GM18858 (cell line): ENCODE measurements at regions not wholly inside any gene's neighbourhood (a gene's known extent, or its start where the extent isn't known, plus 50 kb on each side); places are given as distances from the start of the nearest gene placed in this dataset.
"Not testable (repeated sequence)": the region's sequence is repeated elsewhere in the genome, so short reads cannot be mapped to it uniquely, and the experiment has no call there.

ENCODE experiments used
- ATAC-seq: cut with Tn5 transposase; IDR thresholded peaks from one replicate; pipeline ENCODE4 v1.9.1; 2021; ENCODE audit not compliant: unreplicated experiment

DNA sequence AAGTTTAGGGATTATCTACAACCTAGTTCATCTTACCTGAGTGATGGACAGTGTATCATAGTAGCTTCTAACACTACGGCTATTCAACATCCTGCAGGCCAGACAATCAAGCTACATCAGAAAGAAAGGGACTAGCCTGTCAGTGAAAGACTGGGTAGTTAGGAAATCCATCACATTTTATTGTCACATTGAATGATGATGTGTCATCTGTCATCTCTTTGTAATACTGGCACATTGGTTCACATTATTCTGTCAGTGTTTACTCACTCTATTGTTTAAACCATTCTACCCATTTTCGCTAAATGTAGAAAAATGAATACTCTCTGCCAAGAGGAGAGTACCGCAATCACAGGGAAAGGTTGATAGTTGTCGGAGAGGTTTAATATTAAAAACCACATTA, 1155.8 kb downstream of the TUSC7 start:
- no peak for ATAC-seq

DNA sequence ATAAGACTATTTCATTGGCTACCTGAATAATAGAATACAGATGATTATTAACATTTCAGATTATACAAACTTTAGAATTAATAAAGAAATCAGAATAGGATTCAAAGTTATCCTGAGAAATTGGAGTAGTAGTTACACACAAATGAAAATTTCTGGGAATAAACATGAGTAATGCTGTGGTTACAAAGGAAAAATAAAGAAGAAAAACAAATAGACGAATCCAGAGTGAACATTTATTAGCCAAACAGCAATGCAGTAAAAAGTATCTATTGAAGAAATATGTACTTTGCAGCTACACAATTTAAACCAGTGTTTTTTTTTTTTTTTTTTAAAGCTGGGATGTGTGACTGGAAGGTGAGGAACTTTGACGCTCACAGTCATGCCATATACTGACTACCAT, 1159.2 kb downstream of the TUSC7 start:
- no peak for ATAC-seq

DNA sequence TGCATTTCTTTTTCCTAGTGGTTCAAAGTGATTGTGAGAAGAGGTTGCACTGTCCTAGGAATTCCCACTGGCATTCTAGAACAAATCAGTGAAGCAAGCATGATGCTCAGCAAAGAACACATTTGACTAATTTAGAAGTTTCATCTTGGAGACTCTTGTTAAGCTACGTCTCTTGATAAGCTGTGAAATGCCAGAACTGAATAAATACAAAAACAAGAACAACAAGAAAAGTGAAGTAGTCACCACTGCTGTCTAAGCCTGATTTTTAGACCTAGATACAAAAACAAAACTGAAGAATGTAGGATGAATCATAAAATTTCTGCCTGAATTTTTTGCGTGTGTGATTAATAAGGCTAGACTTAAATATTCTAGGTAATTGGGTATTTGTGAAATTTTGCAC, 1162.4 kb downstream of the TUSC7 start:
- no peak for ATAC-seq

DNA sequence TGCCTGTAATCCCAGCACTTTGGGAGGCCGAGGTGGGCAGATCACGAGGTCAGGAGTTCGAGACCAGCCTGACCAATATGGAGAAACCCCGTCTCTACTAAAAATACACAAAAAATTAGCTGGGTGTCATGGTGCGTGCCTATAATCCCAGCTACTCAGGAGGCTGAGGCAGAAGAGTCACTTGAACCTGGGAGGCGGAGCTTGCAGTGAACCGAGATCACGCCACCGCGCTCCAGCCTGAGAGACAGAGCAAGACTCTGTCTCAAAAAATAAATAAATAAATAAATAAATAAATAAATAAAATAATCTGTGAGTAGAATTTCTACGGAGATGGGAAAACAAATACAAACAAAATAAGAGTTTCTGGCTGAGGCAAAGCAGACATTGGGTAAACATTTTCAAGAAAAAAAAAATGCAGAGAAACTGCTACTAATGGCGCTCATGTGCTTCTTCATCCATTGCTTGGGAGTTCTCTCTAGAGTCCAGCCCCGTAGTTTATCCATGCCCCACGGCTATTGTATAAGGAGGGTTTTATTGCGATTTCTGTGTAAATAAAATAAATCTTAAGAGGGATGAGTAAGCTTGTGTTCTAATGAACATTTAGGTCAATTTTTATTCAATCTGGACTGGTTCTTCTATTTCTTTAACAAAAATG, 1161.9 kb downstream of the IGSF11 start:
- not testable (repeated sequence) for ATAC-seq

DNA sequence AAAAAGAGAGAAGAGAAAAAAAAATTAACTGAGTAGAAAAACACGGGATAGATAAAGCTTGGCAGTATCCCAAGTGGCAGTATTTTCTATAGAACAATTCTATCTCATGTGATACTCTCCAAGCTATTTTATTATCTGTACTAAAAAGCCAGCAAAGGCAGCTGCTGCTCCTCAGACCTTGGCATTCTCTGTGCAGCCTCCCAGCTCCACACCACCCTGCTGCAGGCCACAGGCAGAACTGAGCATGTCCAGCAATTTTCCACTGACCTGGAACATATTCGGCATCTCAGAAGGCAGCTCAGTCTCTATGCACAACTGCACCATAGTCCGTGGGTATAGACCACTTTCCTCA, 1161.4 kb downstream of the IGSF11 start:
- ATAC-seq = no peak

DNA sequence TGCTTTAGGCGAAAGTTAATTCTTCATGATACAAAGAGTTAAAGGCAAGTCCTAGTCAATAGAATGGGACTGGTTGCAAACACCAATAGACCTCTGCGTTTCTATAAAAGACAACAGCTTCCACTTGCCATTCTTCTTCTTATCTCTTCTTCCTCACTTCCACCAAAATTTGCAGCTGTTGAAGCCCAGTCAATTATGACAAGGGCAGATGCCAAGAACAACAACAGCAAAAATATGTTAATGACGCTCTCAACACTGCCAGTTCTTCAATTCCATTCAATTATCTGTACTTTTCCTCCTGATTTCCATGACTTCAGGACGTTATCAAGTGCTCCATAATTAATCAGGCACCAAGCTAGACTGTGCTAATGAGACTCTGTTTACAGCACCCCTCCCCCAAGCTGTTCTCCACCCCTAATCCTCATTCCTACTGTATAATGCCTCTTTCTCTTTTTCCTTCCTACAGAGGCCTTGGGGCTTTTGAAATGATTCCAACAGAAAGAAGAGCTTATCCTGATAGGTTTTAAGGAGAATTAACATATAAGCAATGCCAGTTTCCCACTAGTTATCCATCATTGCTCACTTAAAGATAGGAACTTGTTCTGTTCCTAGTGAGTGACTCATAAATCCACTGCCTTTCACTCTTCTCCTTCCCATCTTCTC, 1160.5 kb downstream of the IGSF11 start:
- no peak for ATAC-seq

DNA sequence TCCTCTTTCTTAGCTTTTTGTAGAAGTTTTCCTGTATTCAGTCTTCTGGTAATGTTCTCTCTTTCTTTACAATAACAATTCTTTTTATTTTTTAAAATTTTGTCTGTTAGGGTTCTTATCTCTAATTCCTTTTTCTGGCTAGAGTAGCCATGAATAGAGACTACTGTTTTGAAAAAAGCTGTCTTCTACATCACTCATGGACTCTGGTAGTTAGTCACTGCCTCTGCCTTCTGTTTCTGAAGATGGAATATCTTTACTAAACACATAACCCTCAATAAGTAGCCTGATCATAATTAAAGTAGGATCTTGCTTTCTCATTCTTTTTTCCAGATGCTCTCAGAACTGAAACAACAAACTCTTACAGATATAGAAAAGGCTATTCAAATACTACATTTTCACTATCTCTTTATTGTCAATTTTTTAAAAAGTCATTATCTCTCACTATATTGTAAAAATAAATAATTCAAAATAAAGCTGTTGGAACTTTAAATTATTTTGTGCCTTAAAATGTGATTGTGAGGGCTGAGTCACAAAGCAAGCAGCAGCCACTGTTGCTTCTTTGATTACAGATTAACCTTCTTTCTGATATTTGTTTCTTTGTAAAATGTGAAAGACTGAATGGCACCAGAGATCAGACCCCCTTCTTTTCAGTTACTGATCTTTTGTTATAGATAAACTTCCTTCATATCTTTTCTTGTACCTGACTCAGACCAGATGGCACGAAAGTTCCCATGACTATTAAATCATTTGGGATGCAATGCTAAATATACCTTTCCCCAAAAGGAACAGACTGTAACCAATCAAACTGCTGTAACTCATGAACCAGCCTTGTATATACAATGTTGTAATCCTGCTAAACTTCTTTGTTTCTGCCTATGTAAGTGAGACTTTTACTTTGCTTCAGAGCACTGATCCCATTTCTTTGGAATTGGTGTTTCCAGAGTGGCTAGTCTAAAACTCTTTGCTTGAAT, 1159.5 kb downstream of the IGSF11 start:
- ATAC-seq = no peak

DNA sequence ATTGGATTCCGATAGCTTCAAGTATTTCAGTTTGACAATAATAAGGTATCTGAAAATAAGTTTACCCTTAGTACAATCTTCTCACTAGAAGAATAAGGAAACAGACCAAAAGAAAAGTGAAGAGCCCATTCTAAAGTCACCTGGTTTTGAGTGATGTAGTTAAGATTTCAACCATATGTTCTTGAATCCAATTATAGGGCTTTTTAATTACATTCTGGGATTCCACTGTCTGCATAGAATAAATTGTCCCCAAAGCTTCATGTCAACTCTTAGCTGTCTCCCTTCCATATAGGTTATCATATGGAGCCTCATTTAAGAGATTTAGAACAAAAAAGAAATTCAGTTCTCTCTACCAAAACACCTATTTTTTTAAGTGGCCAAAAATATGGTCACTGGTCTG, 1158.8 kb downstream of the IGSF11 start:
- ATAC-seq = no peak

DNA sequence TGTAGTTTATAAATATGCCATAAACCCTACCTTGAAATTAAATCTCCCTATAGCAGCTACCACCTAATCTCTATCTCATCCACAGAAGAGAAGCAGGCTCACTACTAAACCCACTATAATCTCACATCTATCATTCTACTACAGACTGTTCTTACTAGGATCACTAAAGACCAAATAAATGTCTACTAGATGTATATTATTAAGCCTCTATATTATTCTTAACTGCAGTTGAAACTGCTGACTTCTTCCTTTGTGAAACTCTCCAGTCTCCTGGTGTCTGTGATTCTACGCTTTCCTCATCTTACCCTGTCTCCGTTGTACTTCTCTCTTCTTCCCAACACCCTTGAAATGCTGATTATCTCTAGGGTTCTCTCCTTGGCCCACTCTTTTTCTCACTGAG, 1154.0 kb downstream of the IGSF11 start:
- ATAC-seq = no peak

DNA sequence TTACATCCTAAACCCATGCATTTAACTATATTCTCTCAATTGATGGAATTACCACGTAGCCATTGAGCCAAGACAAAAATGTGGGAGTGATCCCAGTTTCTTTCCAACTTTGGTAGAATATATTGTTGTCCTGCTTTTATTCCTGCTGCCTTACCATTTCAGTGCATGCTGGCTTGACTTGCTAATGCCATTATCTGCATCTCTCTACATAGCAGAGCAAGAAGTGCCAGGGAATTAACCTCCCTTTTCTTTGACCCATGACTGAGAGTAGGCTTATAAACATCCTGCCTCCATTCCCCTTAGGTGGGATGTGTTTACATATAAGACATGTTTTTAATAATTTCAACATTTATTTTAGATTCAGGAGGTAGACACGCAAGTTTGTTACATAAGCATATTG, 1153.4 kb downstream of the IGSF11 start:
- no peak for ATAC-seq

DNA sequence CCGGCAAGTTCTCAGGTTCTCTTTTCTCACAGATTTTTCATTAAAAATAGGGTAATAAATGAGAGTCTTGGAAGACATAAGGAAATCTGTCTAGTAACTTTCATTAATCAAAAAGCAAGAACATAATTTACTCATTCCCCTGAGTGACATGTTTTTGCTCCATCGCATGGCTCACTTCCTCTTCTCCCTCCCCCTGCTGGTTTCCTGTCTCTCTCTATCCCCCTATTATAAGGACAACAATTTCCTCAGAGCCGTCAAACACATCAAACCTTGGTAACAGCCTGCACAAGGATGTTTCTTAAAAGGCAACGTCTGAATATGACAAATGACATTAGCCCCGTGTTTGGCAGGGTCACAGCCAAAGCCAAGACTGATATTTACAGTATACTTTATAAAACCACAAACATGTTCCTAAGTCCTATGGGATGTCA, 1149.6 kb downstream of the IGSF11 start:
- ATAC-seq = no peak

DNA sequence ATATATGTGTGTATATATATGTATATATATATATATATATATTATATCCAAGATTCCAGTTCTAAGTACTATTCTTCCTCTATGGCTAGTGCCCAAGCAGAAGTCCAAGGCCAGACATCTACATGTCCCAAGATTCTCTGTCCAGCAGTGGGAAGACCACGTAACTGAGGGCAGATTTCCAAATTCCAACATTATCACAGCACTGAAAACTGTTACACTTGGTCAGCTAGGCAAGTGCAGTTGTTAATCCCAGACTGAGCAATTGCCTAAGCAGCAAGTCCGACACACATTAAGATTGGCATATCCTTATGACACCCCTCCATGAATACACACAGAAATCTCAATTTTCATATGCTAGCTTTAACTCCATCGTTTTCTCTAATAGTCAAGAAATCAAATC, 1148.5 kb downstream of the IGSF11 start:
- ATAC-seq = no peak

DNA sequence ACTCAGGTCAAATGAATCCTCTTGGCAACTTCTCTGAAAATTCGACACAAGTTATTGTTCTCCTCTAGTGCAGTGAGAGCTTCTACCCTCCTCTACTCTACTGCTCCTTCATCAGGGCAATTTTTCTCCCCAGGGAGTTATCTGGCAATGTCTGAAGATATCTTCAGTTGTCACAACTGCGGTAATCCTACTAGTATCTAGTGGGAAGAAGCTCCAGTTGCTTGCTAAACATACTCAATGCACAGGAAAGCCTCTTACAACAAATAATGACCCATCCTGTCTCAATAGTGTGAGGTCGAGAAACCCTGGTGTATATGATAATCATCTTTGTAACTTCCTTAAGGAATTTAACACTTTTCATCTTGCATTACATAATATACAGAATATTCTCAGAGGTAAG, 1147.6 kb downstream of the IGSF11 start:
- ATAC-seq = no peak

DNA sequence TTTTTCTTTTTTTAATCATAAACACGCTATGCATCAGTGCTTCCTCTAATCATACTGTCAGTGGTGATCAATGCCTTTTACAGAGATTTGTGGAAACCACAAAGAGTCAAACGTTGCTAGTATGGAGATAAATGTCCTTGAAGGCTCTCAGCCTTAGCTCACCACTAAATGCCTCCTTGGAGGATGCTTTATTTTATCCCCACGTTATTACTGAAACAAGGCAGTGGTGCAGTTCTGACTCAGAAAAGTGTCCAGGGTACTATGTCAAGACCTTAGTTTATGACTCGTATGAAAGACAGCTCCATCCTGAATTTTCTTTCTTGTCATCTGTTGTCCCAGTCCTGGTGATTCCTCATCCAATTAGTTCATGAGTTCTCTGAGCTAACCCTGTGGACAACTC, 1146.7 kb downstream of the IGSF11 start:
- no peak for ATAC-seq

DNA sequence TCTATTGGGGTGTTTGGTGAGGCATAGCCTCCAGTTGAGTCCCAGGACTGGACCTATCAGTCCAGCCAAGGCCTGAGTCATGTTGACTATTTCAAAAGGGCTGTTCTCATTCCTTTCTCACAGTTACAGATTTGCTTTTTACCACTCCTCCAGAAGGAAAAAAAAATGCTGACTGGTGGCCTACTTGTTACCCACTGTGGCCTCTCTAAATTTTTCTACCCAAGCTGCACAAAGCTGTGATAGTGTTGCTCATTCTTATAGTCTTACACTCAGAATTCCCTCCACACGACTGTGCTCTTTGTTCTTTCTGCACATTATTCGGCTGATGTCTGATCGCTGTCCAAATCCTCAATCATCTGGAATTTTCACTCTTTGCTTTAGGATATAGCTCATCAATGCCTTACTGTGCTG, 1142.2 kb downstream of the IGSF11 start:
- no peak for ATAC-seq

DNA sequence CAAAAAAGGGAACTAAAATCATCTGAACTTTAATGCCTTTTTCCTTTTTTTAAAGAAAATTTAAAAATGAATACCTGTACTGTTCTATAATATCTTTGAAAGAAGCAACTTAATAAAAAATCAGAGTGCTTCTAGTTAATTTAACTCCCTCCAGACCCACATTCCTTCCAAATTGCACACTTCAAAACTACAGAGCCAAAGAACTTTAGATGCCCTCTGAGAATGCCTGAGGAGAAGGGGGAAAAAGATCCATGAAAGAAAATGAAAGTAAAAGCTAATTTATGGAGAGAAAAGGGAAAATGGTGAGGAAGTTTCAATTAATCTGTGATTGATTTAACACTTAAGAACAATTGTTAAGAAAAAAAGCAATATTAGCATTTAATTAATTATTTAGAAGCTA, 1141.6 kb downstream of the IGSF11 start:
- ATAC-seq = no peak

DNA sequence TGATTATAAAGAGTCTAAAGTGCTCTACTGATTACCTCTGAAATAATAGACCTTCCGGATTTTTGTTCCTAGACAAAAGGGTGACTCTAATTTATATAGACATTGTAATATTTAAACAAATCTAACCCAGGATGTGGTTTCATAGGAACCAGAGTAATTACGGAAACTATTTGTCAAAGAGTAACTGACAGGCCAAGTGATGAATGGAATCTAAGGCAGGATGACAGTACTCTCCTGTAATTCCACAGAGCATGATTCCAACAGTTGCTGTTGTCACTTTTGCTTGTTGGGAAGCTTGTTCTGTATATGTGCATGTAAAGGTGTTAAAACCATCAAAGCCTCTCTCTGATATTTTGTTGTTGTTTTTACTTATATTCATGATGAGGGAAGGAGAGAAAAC, 1141.0 kb downstream of the IGSF11 start:
- no peak for ATAC-seq

DNA sequence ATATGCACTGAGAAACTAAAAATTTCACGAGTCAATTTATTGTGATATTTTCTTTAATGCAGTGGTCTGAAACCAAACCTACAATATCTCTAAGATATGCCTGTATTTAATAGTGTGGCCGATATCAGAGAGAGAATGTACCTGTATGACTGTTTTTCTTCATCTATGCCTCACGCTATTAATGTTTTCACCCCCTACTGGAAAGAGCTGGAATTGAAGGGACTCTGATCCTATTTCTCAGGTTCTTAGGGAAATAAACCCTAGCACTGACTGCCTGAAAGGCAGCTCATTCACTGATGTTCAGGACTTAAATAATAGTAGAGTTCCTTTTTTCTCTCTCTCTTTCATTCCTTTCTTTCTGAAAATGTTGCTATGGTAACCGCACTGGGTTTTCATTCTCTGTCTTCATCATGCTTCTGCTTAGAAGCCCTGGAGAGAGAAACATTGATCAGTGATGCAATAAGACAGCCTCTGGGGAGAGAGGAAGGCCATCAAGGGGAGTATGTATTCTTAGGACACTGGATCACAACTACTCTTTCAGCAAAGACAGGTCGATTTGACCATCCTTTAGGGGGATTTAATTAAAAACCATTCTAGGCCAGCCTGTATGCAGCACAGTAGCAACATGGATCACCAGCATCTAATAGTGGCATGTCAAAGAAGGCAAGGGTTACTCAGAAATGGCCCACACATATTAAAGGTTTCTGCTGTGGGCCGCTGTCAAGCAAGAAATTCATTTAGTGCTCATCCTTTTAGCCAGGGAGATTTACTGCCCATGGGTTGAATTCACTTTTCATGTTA, 1135.7 kb downstream of the IGSF11 start:
- peak; percentile 84 for ATAC-seq

DNA sequence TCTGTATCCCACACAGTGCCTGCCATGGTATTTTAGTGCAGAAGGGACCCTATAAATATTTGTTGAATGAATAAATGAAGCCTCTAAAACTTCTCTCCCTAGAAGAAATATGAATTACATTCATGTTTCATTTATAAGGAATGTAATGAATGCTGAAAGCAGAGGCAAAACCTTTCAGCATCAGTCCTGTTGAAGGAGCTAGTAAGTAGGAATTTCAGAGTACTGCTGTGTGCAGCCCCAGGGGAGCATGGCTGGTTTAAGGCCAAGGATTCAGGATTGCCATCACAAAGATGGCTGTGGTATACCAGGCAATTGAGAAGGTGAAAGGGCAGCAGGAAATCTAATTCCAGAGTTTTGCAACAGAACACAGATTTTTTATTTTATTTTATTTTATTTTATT, 1131.4 kb downstream of the IGSF11 start:
- no peak for ATAC-seq

DNA sequence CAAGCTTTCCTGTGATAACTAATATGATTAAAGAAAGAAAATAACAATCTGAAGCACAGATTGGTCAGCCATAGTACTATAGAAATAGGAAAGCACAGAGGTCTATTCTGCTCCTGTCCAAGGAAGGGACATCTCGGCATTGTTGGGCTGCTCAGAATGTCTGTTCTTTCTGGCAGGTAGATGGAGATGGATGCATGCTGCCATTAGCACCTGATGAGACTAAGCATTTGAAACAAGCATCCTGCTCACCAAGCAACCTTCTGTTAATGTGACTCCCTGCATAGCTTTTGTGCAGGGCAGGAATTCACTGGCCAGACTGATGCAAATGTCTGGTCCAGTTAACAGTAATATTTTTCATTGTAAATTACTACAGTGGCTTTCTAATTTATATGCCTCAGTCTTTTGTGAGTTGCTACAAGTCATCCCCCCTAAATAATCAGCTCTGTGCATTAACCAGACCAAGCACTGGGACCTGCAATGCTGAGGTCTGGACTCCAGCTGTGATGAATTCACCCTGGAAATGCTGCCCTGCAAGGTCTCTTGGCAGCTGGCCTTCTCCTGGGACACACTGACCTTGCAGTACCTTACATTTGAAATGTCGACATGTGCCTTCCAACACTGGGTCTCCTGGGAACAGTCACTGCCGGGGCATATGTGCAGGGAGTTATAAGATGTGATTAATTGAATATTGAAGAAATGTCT, 1123.7 kb downstream of the IGSF11 start:
- ATAC-seq = no peak

DNA sequence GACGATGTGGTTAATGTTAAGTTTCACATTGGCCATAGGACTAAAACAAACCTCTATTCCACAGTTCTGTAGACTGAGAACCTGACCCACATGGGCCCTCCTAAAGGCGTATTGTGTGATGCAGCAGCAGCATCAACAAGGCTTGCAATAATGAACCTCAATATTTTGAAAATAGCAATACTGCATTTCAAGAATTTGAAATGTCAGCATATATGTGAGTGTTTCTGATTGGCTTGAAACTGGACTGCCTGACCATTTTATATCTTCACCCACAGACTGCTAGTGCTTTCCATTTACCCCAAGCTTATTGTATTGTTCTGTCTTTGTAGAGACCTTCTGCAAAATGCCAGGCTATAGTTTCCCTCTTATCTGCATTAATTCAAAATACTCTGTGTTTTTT, 1122.3 kb downstream of the IGSF11 start:
- ATAC-seq = no peak
